GM12875 (cell line): ENCODE measurements at regions not wholly inside any gene's neighbourhood (a gene's known extent, or its start where the extent isn't known, plus 50 kb on each side); places are given as distances from the start of the nearest gene placed in this dataset.

ENCODE experiments used
- H3K4me3 ChIP-seq: one replicate; pipeline ENCODE4 v1.5.1; 2011; ENCODE audit warnings: low read depth, low read length, control low read depth
- TF ChIP-seq, protein P1 (sequence below): IDR thresholded peaks from 2 replicates; pipeline ENCODE4 v1.5.1; 2011; ENCODE audit warnings: low read depth, mild to moderate bottlenecking, control low read depth, inconsistent platforms, low read length, moderate library complexity, borderline replicate concordance; ENCODE audit not compliant: insufficient read depth

DNA sequence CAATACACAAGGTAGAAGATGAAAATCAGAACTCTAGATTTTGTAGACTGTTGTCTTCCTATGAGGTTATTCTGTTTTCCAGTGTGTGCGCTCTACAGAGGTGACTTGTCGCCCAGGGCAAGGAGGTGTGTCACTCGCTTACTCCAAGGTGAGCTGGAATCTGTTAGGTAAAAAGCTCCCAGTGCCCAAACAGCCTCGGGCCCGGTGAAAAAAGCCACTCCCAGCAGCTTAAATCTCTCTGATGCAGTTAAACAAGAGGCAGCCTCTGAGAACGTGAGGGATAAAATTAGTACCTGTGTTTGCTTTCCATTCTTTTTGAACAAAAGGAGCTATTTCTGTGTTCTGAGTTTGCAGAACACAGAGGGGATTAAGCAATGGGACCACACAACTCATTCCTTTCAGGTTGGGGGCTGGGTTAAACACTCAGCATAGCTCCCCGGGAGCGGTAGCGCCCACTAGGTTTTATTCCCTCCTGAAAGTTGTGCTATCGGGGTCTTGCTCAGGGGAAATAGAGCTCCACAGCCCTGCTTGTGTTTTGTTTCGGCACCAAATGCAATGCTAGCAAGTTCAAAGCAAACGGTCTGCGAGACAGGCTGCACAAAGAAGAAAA is 181.2 kb downstream of the FOXA2 start:
- TF ChIP-seq, protein P1, sequence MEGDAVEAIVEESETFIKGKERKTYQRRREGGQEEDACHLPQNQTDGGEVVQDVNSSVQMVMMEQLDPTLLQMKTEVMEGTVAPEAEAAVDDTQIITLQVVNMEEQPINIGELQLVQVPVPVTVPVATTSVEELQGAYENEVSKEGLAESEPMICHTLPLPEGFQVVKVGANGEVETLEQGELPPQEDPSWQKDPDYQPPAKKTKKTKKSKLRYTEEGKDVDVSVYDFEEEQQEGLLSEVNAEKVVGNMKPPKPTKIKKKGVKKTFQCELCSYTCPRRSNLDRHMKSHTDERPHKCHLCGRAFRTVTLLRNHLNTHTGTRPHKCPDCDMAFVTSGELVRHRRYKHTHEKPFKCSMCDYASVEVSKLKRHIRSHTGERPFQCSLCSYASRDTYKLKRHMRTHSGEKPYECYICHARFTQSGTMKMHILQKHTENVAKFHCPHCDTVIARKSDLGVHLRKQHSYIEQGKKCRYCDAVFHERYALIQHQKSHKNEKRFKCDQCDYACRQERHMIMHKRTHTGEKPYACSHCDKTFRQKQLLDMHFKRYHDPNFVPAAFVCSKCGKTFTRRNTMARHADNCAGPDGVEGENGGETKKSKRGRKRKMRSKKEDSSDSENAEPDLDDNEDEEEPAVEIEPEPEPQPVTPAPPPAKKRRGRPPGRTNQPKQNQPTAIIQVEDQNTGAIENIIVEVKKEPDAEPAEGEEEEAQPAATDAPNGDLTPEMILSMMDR, result no peak
- H3K4me3 ChIP-seq, result no peak overlapping the region

DNA sequence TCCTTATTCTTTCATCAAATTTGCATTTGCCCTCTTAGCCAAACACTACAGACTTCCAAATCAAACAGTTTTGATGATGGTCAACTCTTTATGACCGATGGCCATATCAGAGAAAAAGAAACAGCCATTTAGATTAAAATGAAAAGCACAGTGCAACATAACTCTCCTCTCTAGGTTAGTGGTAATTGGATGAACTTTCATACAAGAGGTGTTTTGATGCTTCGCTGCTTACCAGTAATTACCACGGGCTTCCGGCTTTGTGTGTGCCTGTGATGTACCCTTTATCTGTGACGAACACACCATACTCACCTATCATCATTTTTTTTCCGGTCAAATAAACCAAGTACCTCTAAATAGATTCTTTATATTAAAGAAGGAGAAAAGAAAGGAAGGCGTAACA is 181.8 kb downstream of the FOXA2 start:
- H3K4me3 ChIP-seq, result no peak overlapping the region
- TF ChIP-seq, protein P1, result no peak

DNA sequence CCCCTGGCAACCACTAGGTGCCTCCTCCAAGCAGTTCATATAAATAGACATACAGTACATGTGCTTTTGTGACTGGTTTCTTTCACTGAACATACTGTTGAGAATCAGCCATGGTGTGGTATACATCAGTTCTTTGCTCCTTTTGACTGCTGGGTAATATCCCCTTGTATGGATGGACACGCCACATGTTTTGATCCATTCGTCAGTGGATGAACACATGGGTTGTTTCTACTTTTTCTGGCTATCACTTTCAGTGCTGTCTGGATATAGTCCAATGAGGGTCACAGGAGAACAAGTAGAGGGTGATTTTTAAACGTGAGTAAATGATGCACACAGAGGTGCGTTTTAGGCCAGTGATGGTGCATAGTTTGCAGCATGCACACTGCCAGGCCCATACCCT is 183.9 kb downstream of the FOXA2 start:
- no peak overlapping the region for H3K4me3 ChIP-seq
- TF ChIP-seq, protein P1, result no peak

DNA sequence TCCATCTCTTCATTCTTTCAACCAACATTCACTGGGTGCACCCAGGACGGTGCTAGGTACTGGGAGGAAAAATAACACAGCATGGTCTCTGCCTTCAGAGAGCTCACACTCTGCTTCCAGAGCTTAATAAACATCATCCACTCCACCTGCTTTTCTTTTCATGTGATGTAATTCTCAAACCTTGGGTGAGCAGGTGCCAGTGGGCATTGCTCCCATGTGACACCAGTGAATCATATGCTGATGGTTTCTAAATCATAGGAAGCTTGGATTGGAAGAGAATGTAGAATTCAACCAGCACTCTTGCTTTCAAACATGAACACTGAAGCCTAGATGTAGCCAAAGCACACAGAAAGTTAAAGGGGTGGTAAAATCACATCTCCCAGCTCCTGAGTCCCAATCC is 189.8 kb downstream of the FOXA2 start:
- H3K4me3 ChIP-seq, result no peak overlapping the region
- TF ChIP-seq, protein P1, result no peak

DNA sequence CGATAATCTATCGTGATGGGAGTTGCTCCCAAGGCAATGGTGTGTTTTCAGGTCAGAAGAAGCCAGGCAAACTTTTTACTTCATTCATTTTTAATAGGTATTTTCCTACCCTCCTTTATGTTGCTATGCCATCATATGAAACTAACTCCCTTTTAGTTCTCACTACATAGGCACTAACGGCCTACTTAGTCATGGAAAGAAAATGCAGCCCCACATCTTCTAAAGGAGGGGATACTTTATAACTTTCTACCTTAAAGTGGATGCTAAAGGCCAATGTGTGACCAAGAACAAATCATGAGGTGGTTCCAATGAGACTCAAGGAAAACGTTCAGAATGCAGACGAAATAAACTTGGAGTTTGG is 193.8 kb downstream of the FOXA2 start:
- TF ChIP-seq, protein P1, result no peak
- H3K4me3 ChIP-seq, result no peak overlapping the region

DNA sequence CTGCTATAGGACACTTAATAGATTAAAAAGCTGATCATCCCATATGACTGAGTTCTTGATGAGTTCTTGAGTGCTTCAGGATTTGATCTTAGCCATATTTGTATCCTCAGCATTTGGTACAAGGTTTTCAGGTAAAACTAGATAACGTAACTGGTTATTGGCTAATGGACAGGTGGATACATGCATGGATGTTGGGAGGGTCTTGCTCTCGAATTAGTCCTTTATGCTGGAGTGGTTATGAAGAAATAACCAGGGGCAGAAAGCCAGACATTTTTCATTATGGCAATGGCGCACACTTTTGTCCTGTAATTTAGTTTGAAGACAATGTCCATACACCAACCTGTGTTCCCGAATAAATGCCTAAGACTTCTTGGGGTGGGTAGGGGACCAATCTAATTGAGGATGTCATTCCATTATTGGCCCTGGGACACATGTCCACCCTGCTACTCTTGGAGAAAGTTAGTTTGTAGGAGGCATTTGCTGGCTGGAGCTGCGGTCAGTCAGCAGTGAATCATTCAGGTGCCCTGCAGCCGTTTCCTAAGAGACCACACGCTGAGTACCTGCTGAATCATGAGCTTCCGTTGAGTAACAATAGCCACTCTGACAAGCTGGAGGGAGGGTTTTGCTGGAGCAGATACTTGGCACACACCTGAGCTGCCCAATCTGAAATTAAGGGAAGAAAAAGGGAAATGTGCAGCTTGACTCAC is 194.4 kb downstream of the FOXA2 start:
- TF ChIP-seq, protein P1, result no peak
- no peak overlapping the region for H3K4me3 ChIP-seq

DNA sequence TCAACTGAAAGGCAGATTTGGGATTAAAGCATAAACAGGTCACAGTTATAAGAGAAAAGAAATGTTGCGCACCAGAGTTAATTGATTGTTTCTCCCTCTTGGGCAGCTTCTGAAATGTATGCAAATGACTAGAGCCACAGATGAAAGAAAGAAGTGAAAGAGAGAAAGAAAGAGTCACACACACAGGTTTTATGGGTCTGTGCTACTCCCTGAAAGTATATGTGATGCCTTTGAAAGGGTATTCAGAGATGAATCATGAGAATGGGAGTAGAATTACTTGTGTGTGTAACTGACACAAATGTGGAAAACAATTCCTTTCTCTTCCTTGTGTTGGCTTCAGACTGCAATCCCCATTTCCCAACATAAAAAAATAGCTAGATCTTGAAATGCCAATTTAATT is 196.9 kb downstream of the FOXA2 start:
- TF ChIP-seq, protein P1, result no peak
- H3K4me3 ChIP-seq, result no peak overlapping the region
